HepG2 (cell line): ENCODE measurements at regions not wholly inside any gene's neighbourhood (a gene's known extent, or its start where the extent isn't known, plus 50 kb on each side); places are given as distances from the start of the nearest gene placed in this dataset.

Experiments
- BRD4 ChIP-seq: sonication (generic); formaldehyde crosslinking; IDR thresholded peaks from 2 replicates; pipeline ENCODE4 v1.4.0; 2020; ENCODE audit warnings: missing genetic modification reagents
- CBFB ChIP-seq: sonication (generic); formaldehyde crosslinking; IDR thresholded peaks from 2 replicates; pipeline ENCODE4 v1.4.0; 2020; ENCODE audit warnings: missing genetic modification reagents
- CREBL2 ChIP-seq: sonication (generic); formaldehyde crosslinking; IDR thresholded peaks from 2 replicates; pipeline ENCODE4 v1.8.1; 2023; ENCODE audit warnings: missing genetic modification reagents, mild to moderate bottlenecking, borderline replicate concordance
- CREM ChIP-seq, 2 experiments: sonication (generic) in 1 of 2; formaldehyde crosslinking in 1 of 2; IDR thresholded peaks; 2 replicates each; pipeline versions ENCODE4 v1.4.0 to v1.6.1; 2016 to 2020; ENCODE audit warnings: antibody characterized with exemption in 1 of 2, mild to moderate bottlenecking in 1 of 2, missing genetic modification reagents in 1 of 2
- DRAP1 ChIP-seq: IDR thresholded peaks from 2 replicates; pipeline ENCODE4 v1.6.1; 2016; ENCODE audit warnings: missing genetic modification reagents, missing compliant biosample characterization
- JDP2 ChIP-seq: sonication (generic); formaldehyde crosslinking; IDR thresholded peaks from 2 replicates; pipeline ENCODE4 v1.8.1; 2022; ENCODE audit warnings: missing genetic modification reagents, borderline replicate concordance
- KDM4B ChIP-seq: sonication (generic); formaldehyde crosslinking; IDR thresholded peaks from 2 replicates; pipeline ENCODE4 v1.4.0; 2020; ENCODE audit warnings: missing genetic modification reagents
- SALL2 ChIP-seq: sonication (generic); formaldehyde crosslinking; IDR thresholded peaks from 2 replicates; pipeline ENCODE4 v1.8.1; 2023; ENCODE audit warnings: mild to moderate bottlenecking, missing genetic modification reagents, inconsistent platforms
- SKIL ChIP-seq: sonication (generic); formaldehyde crosslinking; IDR thresholded peaks from 2 replicates; pipeline ENCODE4 v1.8.0; 2022; ENCODE audit warnings: missing genetic modification reagents, mild to moderate bottlenecking, moderate library complexity, borderline replicate concordance
- TBX2 ChIP-seq: sonication (generic); formaldehyde crosslinking; IDR thresholded peaks from 2 replicates; pipeline ENCODE4 v1.5.0; 2020; ENCODE audit warnings: missing genetic modification reagents, mild to moderate bottlenecking, borderline replicate concordance
- YEATS4 ChIP-seq: sonication (generic); formaldehyde crosslinking; IDR thresholded peaks from 2 replicates; pipeline ENCODE4 v1.4.0; 2020; ENCODE audit warnings: missing genetic modification reagents, borderline replicate concordance
- ZBTB21 ChIP-seq: sonication (generic); formaldehyde crosslinking; IDR thresholded peaks from 2 replicates; pipeline ENCODE4 v1.4.0; 2020; ENCODE audit warnings: missing genetic modification reagents
- ZMAT3 ChIP-seq: sonication (generic); formaldehyde crosslinking; conservative IDR thresholded peaks from 2 replicates; pipeline ENCODE4 v1.7.0; 2021; ENCODE audit warnings: missing genetic modification reagents
- ZMAT5 ChIP-seq: sonication (generic); formaldehyde crosslinking; IDR thresholded peaks from 2 replicates; pipeline ENCODE4 v1.5.0; 2020; ENCODE audit warnings: mild to moderate bottlenecking, low read depth, missing genetic modification reagents, borderline replicate concordance
- ZNF230 ChIP-seq: sonication (generic); formaldehyde crosslinking; IDR thresholded peaks from 2 replicates; pipeline ENCODE4 v1.4.0; 2020; ENCODE audit warnings: mild to moderate bottlenecking, missing genetic modification reagents
- ZNF329 ChIP-seq: sonication (generic); formaldehyde crosslinking; IDR thresholded peaks from 2 replicates; pipeline ENCODE4 v1.9.0; 2021; ENCODE audit warnings: low read depth, mild to moderate bottlenecking, missing genetic modification reagents
- ZNF687 ChIP-seq: sonication (generic); formaldehyde crosslinking; IDR thresholded peaks from 2 replicates; pipeline ENCODE4 v1.5.1; 2020; ENCODE audit warnings: mild to moderate bottlenecking, missing genetic modification reagents, moderate library complexity
- ZNF703 ChIP-seq: sonication (generic); formaldehyde crosslinking; IDR thresholded peaks from 2 replicates; pipeline ENCODE4 v1.5.1; 2020; ENCODE audit warnings: missing genetic modification reagents, mild to moderate bottlenecking, moderate library complexity, borderline replicate concordance
- ZNF713 ChIP-seq: sonication (generic); formaldehyde crosslinking; IDR thresholded peaks from 2 replicates; pipeline ENCODE4 v1.4.0; 2020; ENCODE audit warnings: mild to moderate bottlenecking, missing genetic modification reagents
- ZNF784 ChIP-seq: sonication (generic); formaldehyde crosslinking; IDR thresholded peaks from 2 replicates; pipeline ENCODE4 v1.5.1; 2020; ENCODE audit warnings: missing genetic modification reagents, mild to moderate bottlenecking, borderline replicate concordance
- ZNF879 ChIP-seq: sonication (generic); formaldehyde crosslinking; IDR thresholded peaks from 2 replicates; pipeline ENCODE4 v1.8.1; 2023; ENCODE audit warnings: missing genetic modification reagents

- TF ChIP-seq ZMAT5 (CRISPR knock-in tag) (no peak), BRD4 (CRISPR knock-in tag) (0 out of 2 replicates have a peak, but pooled peaks have one; percentile 62), ZNF230 (no peak), ZNF687 (peak; percentile 91), DRAP1 (peak; percentile 42; the same call in 1 of the 2 replicates), YEATS4 (CRISPR knock-in tag) (peak; percentile 87), ZNF713 (CRISPR knock-in tag) (no peak), KDM4B (CRISPR knock-in tag) (0 out of 2 replicates have a peak, but pooled peaks have one; percentile 59), CREM (IDR thresholded peaks at IDR 0.05) (peak; percentile 81), CREM (CRISPR knock-in tag; IDR thresholded peaks at IDR 0.05) (no peak), ZNF703 (CRISPR knock-in tag) (no peak), ZNF784 (CRISPR knock-in tag) (0 out of 2 replicates have a peak, but pooled peaks have one; percentile 67), ZNF329 (CRISPR knock-in tag) (0 out of 2 replicates have a peak, but pooled peaks have one; percentile 35), SKIL (CRISPR knock-in tag) (peak; percentile 40; the same call in 1 of the 2 replicates), SALL2 (peak; percentile 51; the same call in 1 of the 2 replicates), ZMAT3 (CRISPR knock-in tag) (0 out of 2 replicates have a peak, but pooled peaks have one; percentile 24), JDP2 (no peak), CBFB (peak; percentile 84), TBX2 (peak; percentile 82), ZBTB21 (CRISPR knock-in tag) (peak; percentile 55; the same call in 1 of the 2 replicates), ZNF879 (CRISPR knock-in tag) (0 out of 2 replicates have a peak, but pooled peaks have one; percentile 24), CREBL2 (CRISPR knock-in tag) (no peak)
Measured at GRCh38 chr7:96415293-96415940, 93.5 kb upstream of the SLC25A13 start (continued).
